GM12878 (cell line): ENCODE measurements at regions not wholly inside any gene's neighbourhood (a gene's known extent, or its start where the extent isn't known, plus 50 kb on each side); places are given as distances from the start of the nearest gene placed in this dataset.
A peak's percentile ranks its signal among the peaks of the same experiment; 100 is the strongest.
"Not testable (repeated sequence)": the region's sequence is repeated elsewhere in the genome, so short reads cannot be mapped to it uniquely, and the experiment has no call there.

Experiments used
- ATAC-seq: fragments of 200-7000 bp; cut with Tn5 transposase; 3 replicates; pipeline ENCODE4 v1.9.1; 2020; ENCODE audit warnings: mild to moderate bottlenecking, moderate library complexity
- BruUV-seq: library from RNA; stranded (reverse); fragments of 400-500 nt; replicated peaks from 2 replicates; lab custom pipeline; 2021; lab: Mats Ljungman, UMichigan
- CTCF ChIA-PET: fragments of 300-600 bp; sonication (Branson Sonifier 250); formaldehyde crosslinking; extraction: SDS; loops from one replicate; lab custom pipeline; 2021; ENCODE audit warnings: inconsistent platforms; lab: Yijun Ruan, JAX
- POLR2A ChIA-PET: fragments of 350-600 bp; formaldehyde crosslinking; extraction: SDS; loops from one replicate; lab custom pipeline; 2021; ENCODE audit warnings: inconsistent platforms; lab: Charles Lee
- RAD21 ChIA-PET: fragments of 300-600 bp; sonication (Branson Sonifier 250); formaldehyde crosslinking; loops from one replicate; lab custom pipeline; 2023; ENCODE audit warnings: antibody characterized with exemption; ENCODE audit not compliant: unreplicated experiment; lab: Charles Lee
- SMC1A ChIA-PET: fragments of 300-600 bp; sonication (Branson Sonifier 250); formaldehyde crosslinking; loops from one replicate; lab custom pipeline; 2023; ENCODE audit not compliant: unreplicated experiment, uncharacterized antibody; lab: Charles Lee
- DNase-seq: peaks from one replicate; pipeline ENCODE4 v3.0.0-alpha.2; 2011; ENCODE audit warnings: low read depth, low spot score
- FAIRE-seq: peaks from 3 replicates; lab custom pipeline; 2011; peaks lifted over from hg19 to GRCh38; lab: Jason Lieb, UNC
- H2AFZ ChIP-seq: 2 replicates; pipeline ENCODE4 v1.6.0; 2011; ENCODE audit warnings: low read depth, low read length, control low read depth; ENCODE audit not compliant: control insufficient read depth
- H3K27ac ChIP-seq: 2 replicates; pipeline ENCODE4 v1.5.1; 2011; ENCODE audit warnings: control low read depth; ENCODE audit not compliant: control insufficient read depth, insufficient read depth
- H3K27me3 ChIP-seq, 2 experiments: replicated peaks in 1 of 2; 2 replicates each; pipeline versions ENCODE4 v1.6.0 to v1.6.1; 2011; ENCODE audit warnings: low read length in 1 of 2; ENCODE audit not compliant: control insufficient read depth in 2 of 2, insufficient read depth in 2 of 2
- H3K36me3 ChIP-seq, 2 experiments: 2 replicates each; pipeline ENCODE4 v1.5.1; 2011; ENCODE audit warnings: low read length in 1 of 2; ENCODE audit not compliant: control insufficient read depth in 2 of 2, insufficient read depth in 2 of 2
- H3K4me1 ChIP-seq: 2 replicates; pipeline ENCODE4 v1.6.1; 2011; ENCODE audit warnings: mild to moderate bottlenecking, low read length, moderate library complexity, mixed read lengths; ENCODE audit not compliant: control insufficient read depth, insufficient read depth
- H3K4me2 ChIP-seq: 2 replicates; pipeline ENCODE4 v1.6.0; 2011; ENCODE audit warnings: control low read depth; ENCODE audit not compliant: control insufficient read depth, insufficient read depth
- H3K4me3 ChIP-seq: fragments of 200-600 bp; sonication (generic); 2 replicates; pipeline ENCODE4 v1.5.1; 2016
- H3K79me2 ChIP-seq: 2 replicates; pipeline ENCODE4 v1.6.0; 2011; ENCODE audit warnings: low read length; ENCODE audit not compliant: control insufficient read depth, insufficient read depth
- H3K9ac ChIP-seq: 2 replicates; pipeline ENCODE4 v1.8.0; 2011; ENCODE audit warnings: low read length, control low read depth, mixed read lengths; ENCODE audit not compliant: control insufficient read depth, insufficient read depth
- H3K9me3 ChIP-seq: replicated peaks from 3 replicates; pipeline ENCODE4 v1.5.1; 2011; ENCODE audit warnings: mild to moderate bottlenecking, low read length; ENCODE audit not compliant: control insufficient read depth, insufficient read depth
- H4K20me1 ChIP-seq: 2 replicates; pipeline ENCODE4 v1.6.0; 2011; ENCODE audit not compliant: control insufficient read depth, insufficient read depth
- ZBTB11 ChIP-seq: fragments of 450-650 bp; formaldehyde crosslinking; IDR thresholded peaks from 2 replicates; pipeline ENCODE4 v1.5.0; 2022; ENCODE audit warnings: mild to moderate bottlenecking, missing genetic modification characterization
- WGBS: methylation state at CpG from one replicate; pipeline ENCODE4 v1.1.6; 2016; ENCODE audit warnings: low lambda C conversion rate; ENCODE audit not compliant: insufficient replicate concordance, insufficient coverage; ENCODE audit errors: missing lambda C conversion rate; 5-methylcytosine and 5-hydroxymethylcytosine counted together
- in situ Hi-C: fragments of 300-500 bp; cut with MboI; formaldehyde crosslinking; loops from 9 replicates; pipeline ENCODE4 v1.14.3; 2018; ENCODE audit warnings: mixed read lengths
- intact Hi-C: fragments of 100-400 bp; cut with micrococcal nuclease; formaldehyde crosslinking; loops from one replicate; pipeline ENCODE4 v1.14.2; 2022; ENCODE audit not compliant: unreplicated experiment

GRCh38 chr7:103240806-103241205, 56.4 kb upstream of the PMPCB start (continued):
- TF ChIP-seq ZBTB11: no peak
- TF ChIP-seq, all 136 proteins: peak for 0

GRCh38 chr7:103235824-103236223, 61.4 kb upstream of the PMPCB start:
- CTCF ChIA-PET, ATAC-seq, intact Hi-C loops, FAIRE-seq, DNase-seq, H4K20me1 ChIP-seq, H3K4me3 ChIP-seq, H2AFZ ChIP-seq, in situ Hi-C loops, SMC1A ChIA-PET, RAD21 ChIA-PET, H3K36me3 ChIP-seq, H3K4me2 ChIP-seq, POLR2A ChIA-PET, H3K79me2 ChIP-seq, H3K27ac ChIP-seq, H3K9ac ChIP-seq, H3K4me1 ChIP-seq, H3K9me3 ChIP-seq, H3K27me3 ChIP-seq, BruUV-seq: not testable (repeated sequence)
- WGBS: 72% methylated on average over 3 of the region's 4 CpGs

- H3K4me2 ChIP-seq, POLR2A ChIA-PET, H4K20me1 ChIP-seq, H3K79me2 ChIP-seq, SMC1A ChIA-PET, H2AFZ ChIP-seq, H3K27ac ChIP-seq, FAIRE-seq, intact Hi-C loops, H3K9me3 ChIP-seq, ATAC-seq, RAD21 ChIA-PET, H3K36me3 ChIP-seq, BruUV-seq, CTCF ChIA-PET, H3K9ac ChIP-seq, DNase-seq, in situ Hi-C loops, H3K4me3 ChIP-seq, H3K4me1 ChIP-seq, H3K27me3 ChIP-seq: not testable (repeated sequence)
- WGBS: 100% methylated on average over 2 of the region's 2 CpGs
Observed at GRCh38 chr7:103234877-103235276, 62.4 kb upstream of the PMPCB start.

- DNase-seq, H3K27ac ChIP-seq, POLR2A ChIA-PET, H3K79me2 ChIP-seq, H3K9ac ChIP-seq, RAD21 ChIA-PET, H4K20me1 ChIP-seq, CTCF ChIA-PET, H3K4me2 ChIP-seq, H3K9me3 ChIP-seq, BruUV-seq, in situ Hi-C loops, H3K4me3 ChIP-seq, FAIRE-seq, SMC1A ChIA-PET, H3K27me3 ChIP-seq, H2AFZ ChIP-seq, H3K36me3 ChIP-seq, intact Hi-C loops, H3K4me1 ChIP-seq: not testable (repeated sequence)
- peak; percentile 85 for ATAC-seq
- 0% methylated on average over 1 of the region's 1 CpG for WGBS
Observed at GRCh38 chr7:103227787-103228186, 69.4 kb upstream of the PMPCB start.
